ENCODE measurements at regions not wholly inside any gene's neighbourhood (a gene's known extent, or its start where the extent isn't known, plus 50 kb on each side); places are given as distances from the start of the nearest gene placed in this dataset.

DNA sequence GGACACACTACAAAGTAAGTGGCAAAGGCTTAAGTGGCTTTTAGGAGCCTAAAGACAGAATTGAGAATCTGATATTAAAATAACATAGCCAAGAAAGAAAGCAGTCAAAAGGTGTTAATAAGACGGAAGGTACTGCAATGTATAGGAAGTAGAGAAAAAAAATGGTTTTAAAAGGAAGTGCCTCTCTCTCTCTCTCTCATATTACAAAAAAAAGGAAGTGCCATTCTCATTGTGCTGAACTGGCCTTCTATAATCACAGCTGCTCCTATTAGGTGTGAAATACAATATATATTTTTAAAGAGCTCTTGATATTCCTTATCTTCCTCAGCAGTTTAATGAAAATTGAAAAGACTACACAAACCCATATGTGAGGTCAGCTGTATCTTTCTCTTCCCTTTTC, 199.4 kb upstream of the NPVF start:
- no peaks in the 10 kb centered on the region for H3K9me3 ChIP-seq (ENCODE audit: control insufficient read depth in 2 of 3, insufficient read depth in 1 of 3, low read length in 3 of 3)
- H3K4me3 ChIP-seq (ENCODE audit: low read length in 3 of 3): no peak overlapping the region
- no peak for FAIRE-seq
- DNase-seq: no peak
- H3K27ac ChIP-seq (ENCODE audit: low read depth in 2 of 2, low read length in 2 of 2): no peak overlapping the region
- no peak overlapping the region for H3K9ac ChIP-seq (ENCODE audit: low read length in 3 of 3)
- TF ChIP-seq, protein P1, sequence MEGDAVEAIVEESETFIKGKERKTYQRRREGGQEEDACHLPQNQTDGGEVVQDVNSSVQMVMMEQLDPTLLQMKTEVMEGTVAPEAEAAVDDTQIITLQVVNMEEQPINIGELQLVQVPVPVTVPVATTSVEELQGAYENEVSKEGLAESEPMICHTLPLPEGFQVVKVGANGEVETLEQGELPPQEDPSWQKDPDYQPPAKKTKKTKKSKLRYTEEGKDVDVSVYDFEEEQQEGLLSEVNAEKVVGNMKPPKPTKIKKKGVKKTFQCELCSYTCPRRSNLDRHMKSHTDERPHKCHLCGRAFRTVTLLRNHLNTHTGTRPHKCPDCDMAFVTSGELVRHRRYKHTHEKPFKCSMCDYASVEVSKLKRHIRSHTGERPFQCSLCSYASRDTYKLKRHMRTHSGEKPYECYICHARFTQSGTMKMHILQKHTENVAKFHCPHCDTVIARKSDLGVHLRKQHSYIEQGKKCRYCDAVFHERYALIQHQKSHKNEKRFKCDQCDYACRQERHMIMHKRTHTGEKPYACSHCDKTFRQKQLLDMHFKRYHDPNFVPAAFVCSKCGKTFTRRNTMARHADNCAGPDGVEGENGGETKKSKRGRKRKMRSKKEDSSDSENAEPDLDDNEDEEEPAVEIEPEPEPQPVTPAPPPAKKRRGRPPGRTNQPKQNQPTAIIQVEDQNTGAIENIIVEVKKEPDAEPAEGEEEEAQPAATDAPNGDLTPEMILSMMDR (IDR thresholded peaks at IDR 0.05; ENCODE audit: borderline replicate concordance, extremely low read depth, insufficient read depth): no peak
- no peaks in the 10 kb centered on the region for H3K36me3 ChIP-seq (ENCODE audit: control insufficient read depth in 2 of 3, insufficient read depth in 3 of 3, low read length in 3 of 3)
- no peaks in the 10 kb centered on the region for H3K4me1 ChIP-seq (ENCODE audit: control insufficient read depth in 2 of 3, insufficient read depth in 2 of 3, low read depth in 1 of 3, low read length in 3 of 3)
- no peaks in the 10 kb centered on the region for H3K27me3 ChIP-seq (ENCODE audit: control insufficient read depth, insufficient read depth, low read length)
- intact Hi-C loops (cut with DNase I): no loop called here

DNA sequence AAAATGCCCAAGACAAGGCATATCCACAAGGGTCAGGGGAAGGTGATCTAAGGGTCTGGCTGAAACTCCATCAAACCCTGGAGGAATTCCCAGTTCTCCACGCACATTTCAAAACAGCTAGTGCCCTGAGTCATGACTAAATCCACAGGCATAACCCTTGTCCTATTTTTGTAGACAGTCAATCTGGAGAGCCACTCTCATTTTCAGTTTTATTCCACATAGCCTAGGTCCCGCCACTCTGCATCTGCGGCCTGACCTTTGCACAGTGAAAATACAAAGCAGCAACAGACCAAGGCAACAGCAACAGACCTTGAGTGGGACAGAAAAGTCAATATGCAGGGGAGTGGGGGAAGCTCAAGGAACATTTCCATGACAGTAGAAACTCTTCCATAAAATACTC, 201.4 kb upstream of the NPVF start:
- Histone ChIP-seq H3K9ac (ENCODE audit: low read length in 3 of 3) (no peak overlapping the region), H3K27ac (ENCODE audit: low read depth in 2 of 2, low read length in 2 of 2) (no peak overlapping the region), H3K4me3 (ENCODE audit: low read length in 3 of 3) (no peak overlapping the region), H3K27me3 (ENCODE audit: control insufficient read depth, insufficient read depth, low read length) (no peaks in the 10 kb centered on the region), H3K36me3 (ENCODE audit: control insufficient read depth in 2 of 3, insufficient read depth in 3 of 3, low read length in 3 of 3) (no peaks in the 10 kb centered on the region), H3K9me3 (ENCODE audit: control insufficient read depth in 2 of 3, insufficient read depth in 1 of 3, low read length in 3 of 3) (no peaks in the 10 kb centered on the region), H3K4me1 (ENCODE audit: control insufficient read depth in 2 of 3, insufficient read depth in 2 of 3, low read depth in 1 of 3, low read length in 3 of 3) (no peaks in the 10 kb centered on the region)
- DNase-seq (no peak), FAIRE-seq (no peak)
- TF ChIP-seq, protein P1 (IDR thresholded peaks at IDR 0.05; ENCODE audit: borderline replicate concordance, extremely low read depth, insufficient read depth): no peak
- intact Hi-C loops (cut with DNase I): no loop called here

DNA sequence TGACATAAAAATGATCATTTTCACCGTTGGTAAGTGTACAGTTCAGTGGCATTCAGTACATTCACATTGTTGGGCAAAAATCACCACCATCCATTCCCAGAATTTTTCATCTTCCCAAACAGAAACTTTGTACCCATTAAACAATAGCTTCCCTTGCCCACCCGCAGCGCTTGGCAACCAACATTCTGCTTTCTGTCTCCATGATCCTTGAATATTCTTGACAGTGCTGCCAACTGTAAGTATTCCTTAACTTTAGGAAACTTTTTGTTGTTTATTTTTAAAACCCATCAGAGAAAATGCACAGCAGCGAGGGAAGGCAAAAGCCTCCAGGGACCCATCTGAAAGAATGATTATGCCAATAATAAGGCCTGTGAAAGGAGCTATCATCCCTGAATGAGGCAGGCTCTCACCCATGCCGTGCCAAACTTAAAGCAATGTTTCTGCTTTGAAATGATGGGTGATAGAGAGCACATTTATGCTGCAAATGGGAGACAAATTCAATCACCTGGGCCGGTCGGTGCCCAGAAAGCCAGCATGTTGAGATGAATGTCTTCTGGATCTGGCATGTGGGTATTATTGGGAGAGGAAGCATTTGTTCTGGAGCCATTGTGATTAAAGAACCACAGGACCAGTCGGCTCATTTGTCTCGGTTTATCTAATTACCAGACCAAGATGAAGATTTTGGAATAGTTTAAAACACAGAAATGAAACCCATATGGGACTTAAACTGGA, 202.1 kb upstream of the NPVF start:
- H3K36me3 ChIP-seq (ENCODE audit: control insufficient read depth in 2 of 3, insufficient read depth in 3 of 3, low read length in 3 of 3): no peaks in the 10 kb centered on the region
- no peak overlapping the region for H3K9ac ChIP-seq (ENCODE audit: low read length in 3 of 3)
- TF ChIP-seq, protein P1 (IDR thresholded peaks at IDR 0.05; ENCODE audit: borderline replicate concordance, extremely low read depth, insufficient read depth): no peak
- no peak for DNase-seq
- H3K4me1 ChIP-seq (ENCODE audit: control insufficient read depth in 2 of 3, insufficient read depth in 2 of 3, low read depth in 1 of 3, low read length in 3 of 3): no peaks in the 10 kb centered on the region
- no peaks in the 10 kb centered on the region for H3K9me3 ChIP-seq (ENCODE audit: control insufficient read depth in 2 of 3, insufficient read depth in 1 of 3, low read length in 3 of 3)
- intact Hi-C loops (cut with DNase I): no loop called here
- H3K4me3 ChIP-seq (ENCODE audit: low read length in 3 of 3): no peak overlapping the region
- no peaks in the 10 kb centered on the region for H3K27me3 ChIP-seq (ENCODE audit: control insufficient read depth, insufficient read depth, low read length)
- no peak overlapping the region for H3K27ac ChIP-seq (ENCODE audit: low read depth in 2 of 2, low read length in 2 of 2)
- FAIRE-seq: no peak

Measured in kidney (tissue), 13 donors.